ENCODE measurements at regions not wholly inside any gene's neighbourhood (a gene's known extent, or its start where the extent isn't known, plus 50 kb on each side); places are given as distances from the start of the nearest gene placed in this dataset.

GRCh38 chr2:173598525-173598924 lies 243.9 kb downstream of the CDCA7 start:
- no peak overlapping the region for H3K4me3 ChIP-seq (ENCODE audit: severe bottlenecking)
- no peak for TF ChIP-seq CTCF (IDR thresholded peaks at IDR 0.05; ENCODE audit: poor library complexity, severe bottlenecking)
- DNase-seq (ENCODE audit: low spot score) (no peak), ATAC-seq (ENCODE audit: low read depth) (no peak)
- no peaks in the 10 kb centered on the region for H3K9me3 ChIP-seq (ENCODE audit: severe bottlenecking)
- H3K36me3 ChIP-seq (ENCODE audit: low read depth) = no peaks in the 10 kb centered on the region
- no peak overlapping the region for H3K27ac ChIP-seq (ENCODE audit: poor library complexity, severe bottlenecking)
- H3K27me3 ChIP-seq (ENCODE audit: insufficient read depth, poor library complexity, severe bottlenecking) = no peaks in the 10 kb centered on the region
- H3K4me1 ChIP-seq (ENCODE audit: insufficient read depth, poor library complexity, severe bottlenecking) = no peaks in the 10 kb centered on the region

DNA sequence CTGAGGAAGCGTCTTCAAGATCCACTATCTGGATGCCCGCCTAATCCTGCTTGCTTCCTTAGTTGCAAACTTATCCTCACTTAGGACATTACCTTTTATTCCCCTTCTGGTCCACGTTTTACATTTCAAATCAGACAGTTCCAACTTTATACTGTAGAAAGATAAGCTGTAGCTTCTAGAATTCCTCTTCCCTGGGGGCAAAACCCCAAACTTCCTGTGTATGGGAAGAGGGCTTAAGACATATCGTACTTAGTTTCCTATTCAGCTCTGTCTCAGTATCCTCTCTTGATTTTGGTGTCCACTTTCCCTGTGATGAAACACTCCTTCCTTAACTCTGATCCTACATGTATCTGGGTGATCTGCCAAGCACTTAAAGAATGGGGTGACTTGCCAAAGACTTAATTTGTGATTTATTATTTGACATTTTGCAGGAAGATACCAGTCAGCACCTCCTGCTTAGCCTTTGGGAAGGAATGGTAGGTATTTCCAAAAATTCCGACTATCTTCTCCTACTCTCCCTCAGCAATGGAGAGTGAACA lies 245.2 kb downstream of the CDCA7 start:
- ATAC-seq (ENCODE audit: low read depth) = no peak
- no peaks in the 10 kb centered on the region for H3K36me3 ChIP-seq (ENCODE audit: low read depth)
- no peaks in the 10 kb centered on the region for H3K9me3 ChIP-seq (ENCODE audit: severe bottlenecking)
- H3K4me3 ChIP-seq (ENCODE audit: severe bottlenecking) = no peak overlapping the region
- H3K27me3 ChIP-seq (ENCODE audit: insufficient read depth, poor library complexity, severe bottlenecking) = no peaks in the 10 kb centered on the region
- H3K27ac ChIP-seq (ENCODE audit: poor library complexity, severe bottlenecking) = no peak overlapping the region
- no peak for DNase-seq (ENCODE audit: low spot score)
- no peaks in the 10 kb centered on the region for H3K4me1 ChIP-seq (ENCODE audit: insufficient read depth, poor library complexity, severe bottlenecking)
- TF ChIP-seq CTCF (IDR thresholded peaks at IDR 0.05; ENCODE audit: poor library complexity, severe bottlenecking) = no peak

DNA sequence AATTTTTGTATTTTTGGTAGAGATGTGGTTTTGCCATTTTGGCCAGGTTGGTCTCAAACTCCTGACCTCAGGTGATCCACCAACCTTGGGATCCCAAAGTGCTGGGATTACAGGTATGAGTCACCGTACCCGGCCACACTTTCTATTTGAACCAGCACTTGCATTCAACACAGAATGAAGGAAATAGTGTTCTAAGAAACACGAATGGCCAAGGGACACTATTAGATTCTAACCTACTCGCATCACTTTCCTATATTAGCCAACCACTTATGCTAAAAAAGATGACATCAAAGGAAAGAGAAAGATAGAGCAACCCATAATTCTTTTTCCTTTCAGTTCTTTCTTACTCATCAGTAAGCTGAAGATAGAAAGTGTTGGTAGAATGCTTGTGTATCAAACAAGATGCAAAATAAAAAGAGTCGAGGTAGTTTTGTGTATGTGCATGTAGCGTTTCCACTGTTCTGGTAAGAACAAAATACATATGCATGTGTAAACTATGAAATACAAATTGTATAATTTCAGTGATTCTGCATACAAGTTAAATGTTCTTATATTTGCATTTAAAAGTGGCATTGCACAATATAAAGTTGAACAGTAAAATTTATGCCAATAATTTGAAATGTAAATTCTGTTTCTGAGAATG lies 247.6 kb downstream of the CDCA7 start:
- H3K36me3 ChIP-seq (ENCODE audit: low read depth) = no peaks in the 10 kb centered on the region
- ATAC-seq (ENCODE audit: low read depth) = no peak
- H3K27ac ChIP-seq (ENCODE audit: poor library complexity, severe bottlenecking) = no peak overlapping the region
- no peaks in the 10 kb centered on the region for H3K9me3 ChIP-seq (ENCODE audit: severe bottlenecking)
- no peak for DNase-seq (ENCODE audit: low spot score)
- no peak overlapping the region for H3K4me3 ChIP-seq (ENCODE audit: severe bottlenecking)
- no peaks in the 10 kb centered on the region for H3K27me3 ChIP-seq (ENCODE audit: insufficient read depth, poor library complexity, severe bottlenecking)
- no peak for TF ChIP-seq CTCF (IDR thresholded peaks at IDR 0.05; ENCODE audit: poor library complexity, severe bottlenecking)
- H3K4me1 ChIP-seq (ENCODE audit: insufficient read depth, poor library complexity, severe bottlenecking) = no peaks in the 10 kb centered on the region

- Histone ChIP-seq H3K36me3 (ENCODE audit: low read depth) (no peaks in the 10 kb centered on the region), H3K27me3 (ENCODE audit: insufficient read depth, poor library complexity, severe bottlenecking) (no peaks in the 10 kb centered on the region), H3K4me3 (ENCODE audit: severe bottlenecking) (no peak overlapping the region), H3K4me1 (ENCODE audit: insufficient read depth, poor library complexity, severe bottlenecking) (no peaks in the 10 kb centered on the region), H3K9me3 (ENCODE audit: severe bottlenecking) (no peaks in the 10 kb centered on the region), H3K27ac (ENCODE audit: poor library complexity, severe bottlenecking) (no peak overlapping the region)
- DNase-seq (ENCODE audit: low spot score) (no peak), ATAC-seq (ENCODE audit: low read depth) (no peak)
- no peak for TF ChIP-seq CTCF (IDR thresholded peaks at IDR 0.05; ENCODE audit: poor library complexity, severe bottlenecking)
Measured at GRCh38 chr2:173605994-173606393, 251.3 kb downstream of the CDCA7 start.

- Histone ChIP-seq H3K27ac (ENCODE audit: poor library complexity, severe bottlenecking) (no peak overlapping the region), H3K27me3 (ENCODE audit: insufficient read depth, poor library complexity, severe bottlenecking) (no peaks in the 10 kb centered on the region), H3K9me3 (ENCODE audit: severe bottlenecking) (no peaks in the 10 kb centered on the region), H3K36me3 (ENCODE audit: low read depth) (no peaks in the 10 kb centered on the region), H3K4me3 (ENCODE audit: severe bottlenecking) (no peak overlapping the region), H3K4me1 (ENCODE audit: insufficient read depth, poor library complexity, severe bottlenecking) (no peaks in the 10 kb centered on the region)
- ATAC-seq (ENCODE audit: low read depth) = no peak
- DNase-seq (ENCODE audit: low spot score) = no peak
- no peak for TF ChIP-seq CTCF (IDR thresholded peaks at IDR 0.05; ENCODE audit: poor library complexity, severe bottlenecking)
Measured at GRCh38 chr2:173606619-173607248, 252.1 kb downstream of the CDCA7 start.
